ENCODE measurements at regions not wholly inside any gene's neighbourhood (a gene's known extent, or its start where the extent isn't known, plus 50 kb on each side); places are given as distances from the start of the nearest gene placed in this dataset.

- Mint-ChIP-seq H3K27me3 (ENCODE audit: low read depth) (no peaks in the 10 kb centered on the region; the same call in 1 of the 2 replicates), H3K27ac (no peak overlapping the region), H3K4me1 (peaks cover 5% of the 10 kb centered on the region), H3K36me3 (0 out of 2 replicates have a peak, but pooled peaks cover 3% of the 10 kb centered on the region), H3K4me3 (no peak overlapping the region), H3K9me3 (peaks cover 12% of the 10 kb centered on the region)
- ChIA-PET CTCF (no interaction called here), POLR2A (no interaction called here)
- no peak for ATAC-seq
- DNase-seq (ENCODE audit: low spot score): no peak
- TF ChIP-seq USF2 (CRISPR knock-in tag; IDR thresholded peaks at IDR 0.05): no peak
- no peak for TF ChIP-seq E2F5 (CRISPR knock-in tag; IDR thresholded peaks at IDR 0.05)
- TF ChIP-seq SMAD3 (CRISPR knock-in tag; IDR thresholded peaks at IDR 0.05; ENCODE audit: borderline replicate concordance): no peak
- TF ChIP-seq ZNF281 (CRISPR knock-in tag; IDR thresholded peaks at IDR 0.05): no peak
- TF ChIP-seq EMX1 (CRISPR knock-in tag; IDR thresholded peaks at IDR 0.05): no peak
- TF ChIP-seq ZMAT4 (CRISPR knock-in tag; IDR thresholded peaks at IDR 0.05): no peak
- TF ChIP-seq TEAD1 (CRISPR knock-in tag; IDR thresholded peaks at IDR 0.05): no peak
- TF ChIP-seq ZNF317 (CRISPR knock-in tag; IDR thresholded peaks at IDR 0.05; ENCODE audit: borderline replicate concordance, low read depth): no peak
- no peak for TF ChIP-seq NFATC4 (CRISPR knock-in tag; IDR thresholded peaks at IDR 0.05)
- TF ChIP-seq ESRRA (CRISPR knock-in tag; IDR thresholded peaks at IDR 0.05; ENCODE audit: borderline replicate concordance): no peak
- TF ChIP-seq AFF4 (CRISPR knock-in tag; IDR thresholded peaks at IDR 0.05; ENCODE audit: borderline replicate concordance): no peak
- no peak for TF ChIP-seq ZNF263 (CRISPR knock-in tag; IDR thresholded peaks at IDR 0.05; ENCODE audit: low read depth)
- no peak for TF ChIP-seq FOXP4 (CRISPR knock-in tag; IDR thresholded peaks at IDR 0.05)
- no peak for TF ChIP-seq PREB (CRISPR knock-in tag; IDR thresholded peaks at IDR 0.05; ENCODE audit: borderline replicate concordance)
- TF ChIP-seq NR3C1 (CRISPR knock-in tag; conservative IDR thresholded peaks at IDR 0.05; ENCODE audit: low read depth): no peak
- TF ChIP-seq RORB (CRISPR knock-in tag; IDR thresholded peaks at IDR 0.05): no peak
- TF ChIP-seq SP1 (CRISPR knock-in tag; conservative IDR thresholded peaks at IDR 0.05): no peak
Measured at GRCh38 chr18:2086439-2086838, 484.9 kb downstream of the METTL4 start.

Data from WTC11 (cell line).